ENCODE measurements at regions not wholly inside any gene's neighbourhood (a gene's known extent, or its start where the extent isn't known, plus 50 kb on each side); places are given as distances from the start of the nearest gene placed in this dataset.

- Histone ChIP-seq H3K36me3 (ENCODE audit: control insufficient read depth, insufficient read depth, low read length) (no peaks in the 10 kb centered on the region), H3K4me3 (ENCODE audit: low read depth, low read length) (no peak overlapping the region), H3K9me3 (no peaks in the 10 kb centered on the region), H3K27me3 (replicated peaks; ENCODE audit: control insufficient read depth, insufficient read depth, low read length) (no peaks in the 10 kb centered on the region), H3K4me1 (no peaks in the 10 kb centered on the region)
- ChIA-PET CTCF (no interaction called here), POLR2A (no interaction called here)
- Mint-ChIP-seq H3K9me3 (ENCODE audit: unreplicated experiment) (peaks cover 10% of the 10 kb centered on the region), H3K36me3 (ENCODE audit: insufficient read depth, unreplicated experiment) (no peaks in the 10 kb centered on the region), H3K27me3 (ENCODE audit: insufficient read depth, unreplicated experiment) (no peaks in the 10 kb centered on the region), H3K4me1 (ENCODE audit: low read depth, unreplicated experiment) (no peaks in the 10 kb centered on the region), H3K27ac (ENCODE audit: unreplicated experiment) (no peak overlapping the region), H3K4me3 (ENCODE audit: unreplicated experiment) (no peak overlapping the region)
- no TSS peak for BruUV-seq (replicated peaks)
- no peak for DNase-seq
- intact Hi-C loops (cut with micrococcal nuclease; ENCODE audit: unreplicated experiment), result no loop called here
- TF ChIP-seq CTCF (IDR thresholded peaks at IDR 0.05; ENCODE audit: insufficient read depth in 1 of 2, low read depth in 1 of 2, low read length in 1 of 2, severe bottlenecking in 1 of 2, unreplicated experiment in 1 of 2), result no peak
These were observed 287.2 kb downstream of the FOXO1 start for GRCh38 chr13:40379196-40379595.

GRCh38 chr13:40379794-40380578 is 286.5 kb downstream of the FOXO1 start:
- Mint-ChIP-seq H3K4me1 (ENCODE audit: low read depth, unreplicated experiment) (peaks cover 2% of the 10 kb centered on the region), H3K36me3 (ENCODE audit: insufficient read depth, unreplicated experiment) (no peaks in the 10 kb centered on the region), H3K27ac (ENCODE audit: unreplicated experiment) (no peak overlapping the region), H3K27me3 (ENCODE audit: insufficient read depth, unreplicated experiment) (no peaks in the 10 kb centered on the region), H3K4me3 (ENCODE audit: unreplicated experiment) (no peak overlapping the region), H3K9me3 (ENCODE audit: unreplicated experiment) (peaks cover 15% of the 10 kb centered on the region)
- Histone ChIP-seq H3K27me3 (replicated peaks; ENCODE audit: control insufficient read depth, insufficient read depth, low read length) (no peaks in the 10 kb centered on the region), H3K4me3 (ENCODE audit: low read depth, low read length) (no peak overlapping the region), H3K36me3 (ENCODE audit: control insufficient read depth, insufficient read depth, low read length) (no peaks in the 10 kb centered on the region), H3K4me1 (no peaks in the 10 kb centered on the region), H3K9me3 (no peaks in the 10 kb centered on the region)
- no peak for TF ChIP-seq CTCF (IDR thresholded peaks at IDR 0.05; ENCODE audit: insufficient read depth in 1 of 2, low read depth in 1 of 2, low read length in 1 of 2, severe bottlenecking in 1 of 2, unreplicated experiment in 1 of 2)
- ChIA-PET POLR2A (no interaction called here), CTCF (no interaction called here)
- intact Hi-C loops (cut with micrococcal nuclease; ENCODE audit: unreplicated experiment), result no loop called here
- no peak for DNase-seq
- BruUV-seq (replicated peaks), result no TSS peak

GRCh38 chr13:40381935-40382764 is 284.3 kb downstream of the FOXO1 start:
- Mint-ChIP-seq H3K27me3 (ENCODE audit: insufficient read depth, unreplicated experiment) (no peaks in the 10 kb centered on the region), H3K4me3 (ENCODE audit: unreplicated experiment) (no peak overlapping the region), H3K27ac (ENCODE audit: unreplicated experiment) (no peak overlapping the region), H3K9me3 (ENCODE audit: unreplicated experiment) (peaks cover 23% of the 10 kb centered on the region), H3K4me1 (ENCODE audit: low read depth, unreplicated experiment) (peaks cover 8% of the 10 kb centered on the region), H3K36me3 (ENCODE audit: insufficient read depth, unreplicated experiment) (no peaks in the 10 kb centered on the region)
- no peak overlapping the region for H3K4me3 ChIP-seq (ENCODE audit: low read depth, low read length)
- POLR2A ChIA-PET, result no interaction called here
- intact Hi-C loops (cut with micrococcal nuclease; ENCODE audit: unreplicated experiment), result no loop called here
- no peak for TF ChIP-seq CTCF (IDR thresholded peaks at IDR 0.05; ENCODE audit: insufficient read depth in 1 of 2, low read depth in 1 of 2, low read length in 1 of 2, severe bottlenecking in 1 of 2, unreplicated experiment in 1 of 2)
- no peaks in the 10 kb centered on the region for H3K9me3 ChIP-seq
- BruUV-seq (replicated peaks), result no TSS peak
- CTCF ChIA-PET, result no interaction called here
- no peaks in the 10 kb centered on the region for H3K36me3 ChIP-seq (ENCODE audit: control insufficient read depth, insufficient read depth, low read length)
- no peak for DNase-seq
- no peaks in the 10 kb centered on the region for H3K4me1 ChIP-seq
- no peaks in the 10 kb centered on the region for H3K27me3 ChIP-seq (replicated peaks; ENCODE audit: control insufficient read depth, insufficient read depth, low read length)

All from Caco-2 (cell line).